Cardiac muscle cell (in vitro differentiated cells and primary cell): ENCODE measurements at regions not wholly inside any gene's neighbourhood (a gene's known extent, or its start where the extent isn't known, plus 50 kb on each side); places are given as distances from the start of the nearest gene placed in this dataset.
"Not testable (repeated sequence)": the region's sequence is repeated elsewhere in the genome, so short reads cannot be mapped to it uniquely, and the experiment has no call there.

ENCODE experiments used
- DNase-seq, 2 donors: peaks; one replicate each; pipeline versions ENCODE4 v3.0.0 to v3.0.0-alpha.2; 2010 to 2017; ENCODE audit warnings: low read depth in 1 of 2, low spot score in 1 of 2
- H3K27ac ChIP-seq: fragments of 200-600 bp; sonication (generic); 2 replicates; pipeline ENCODE4 v1.5.1; 2016
- H3K27me3 ChIP-seq: fragments of 200-600 bp; sonication (generic); 2 replicates; pipeline ENCODE4 v1.6.0; 2016; ENCODE audit warnings: control low read depth
- H3K36me3 ChIP-seq: fragments of 200-600 bp; sonication (generic); 2 replicates; pipeline ENCODE4 v1.5.1; 2016; ENCODE audit warnings: control low read depth
- H3K4me1 ChIP-seq: fragments of 200-600 bp; sonication (generic); 2 replicates; pipeline ENCODE4 v1.8.1; 2017; ENCODE audit warnings: low read depth, mild to moderate bottlenecking, mixed run types
- H3K4me3 ChIP-seq: fragments of 200-600 bp; sonication (generic); 2 replicates; pipeline ENCODE4 v1.5.1; 2016; ENCODE audit warnings: mild to moderate bottlenecking
- H3K9me3 ChIP-seq: fragments of 200-600 bp; sonication (generic); 2 replicates; pipeline ENCODE4 v1.5.1; 2017; ENCODE audit warnings: low read depth, mild to moderate bottlenecking, control low read depth
- CTCF ChIP-seq: IDR thresholded peaks from 2 replicates; pipeline ENCODE4 v1.5.1; 2012; ENCODE audit warnings: low read depth, mild to moderate bottlenecking, low read length

- Histone ChIP-seq H3K36me3 (no peaks in the 10 kb centered on the region), H3K9me3 (no peaks in the 10 kb centered on the region), H3K4me3 (no peak overlapping the region), H3K4me1 (no peaks in the 10 kb centered on the region), H3K27ac (no peak overlapping the region), H3K27me3 (no peaks in the 10 kb centered on the region)
- no peak for DNase-seq
- no peak for TF ChIP-seq CTCF
Measured at GRCh38 chrX:151084454-151084853, 91.9 kb upstream of the GPR50 start.

- Histone ChIP-seq H3K9me3 (no peaks in the 10 kb centered on the region), H3K36me3 (no peaks in the 10 kb centered on the region), H3K27me3 (no peaks in the 10 kb centered on the region), H3K4me3 (no peak overlapping the region), H3K4me1 (no peaks in the 10 kb centered on the region), H3K27ac (no peak overlapping the region)
- DNase-seq, result no peak
- no peak for TF ChIP-seq CTCF
Measured at GRCh38 chrX:151085207-151085606, 91.2 kb upstream of the GPR50 start.

GRCh38 chrX:151088221-151088620 is 88.2 kb upstream of the GPR50 start:
- Histone ChIP-seq H3K4me3 (no peak overlapping the region), H3K36me3 (no peaks in the 10 kb centered on the region), H3K4me1 (no peaks in the 10 kb centered on the region), H3K27me3 (no peaks in the 10 kb centered on the region), H3K27ac (no peak overlapping the region), H3K9me3 (no peaks in the 10 kb centered on the region)
- no peak for DNase-seq
- TF ChIP-seq CTCF, result no peak

- no peaks in the 10 kb centered on the region for H3K27me3 ChIP-seq
- H3K4me3 ChIP-seq, result no peak overlapping the region
- TF ChIP-seq CTCF, result no peak
- no peak for DNase-seq
- no peaks in the 10 kb centered on the region for H3K36me3 ChIP-seq
- no peaks in the 10 kb centered on the region for H3K9me3 ChIP-seq
- H3K4me1 ChIP-seq, result no peaks in the 10 kb centered on the region
- no peak overlapping the region for H3K27ac ChIP-seq
Measured at GRCh38 chrX:151099001-151099400, 77.4 kb upstream of the GPR50 start.

GRCh38 chrX:151100799-151101198 is 75.6 kb upstream of the GPR50 start:
- no peak overlapping the region for H3K27ac ChIP-seq
- no peak overlapping the region for H3K4me3 ChIP-seq
- no peaks in the 10 kb centered on the region for H3K9me3 ChIP-seq
- DNase-seq, result no peak
- H3K4me1 ChIP-seq, result no peaks in the 10 kb centered on the region
- no peak for TF ChIP-seq CTCF
- H3K27me3 ChIP-seq, result no peaks in the 10 kb centered on the region
- no peaks in the 10 kb centered on the region for H3K36me3 ChIP-seq

- not testable (repeated sequence) for H3K36me3 ChIP-seq, DNase-seq, H3K9me3 ChIP-seq, H3K4me3 ChIP-seq, H3K4me1 ChIP-seq, H3K27me3 ChIP-seq, H3K27ac ChIP-seq
Measured at GRCh38 chrX:151113200-151113599, 63.2 kb upstream of the GPR50 start.
